ENCODE measurements at regions not wholly inside any gene's neighbourhood (a gene's known extent, or its start where the extent isn't known, plus 50 kb on each side); places are given as distances from the start of the nearest gene placed in this dataset.

- no peak overlapping the region for H3K27ac ChIP-seq
- DNase-seq (ENCODE audit: low read depth, low spot score) = no peak
Observed at GRCh38 chr5:63894690-63895089, 67.6 kb downstream of the HTR1A start.

DNA sequence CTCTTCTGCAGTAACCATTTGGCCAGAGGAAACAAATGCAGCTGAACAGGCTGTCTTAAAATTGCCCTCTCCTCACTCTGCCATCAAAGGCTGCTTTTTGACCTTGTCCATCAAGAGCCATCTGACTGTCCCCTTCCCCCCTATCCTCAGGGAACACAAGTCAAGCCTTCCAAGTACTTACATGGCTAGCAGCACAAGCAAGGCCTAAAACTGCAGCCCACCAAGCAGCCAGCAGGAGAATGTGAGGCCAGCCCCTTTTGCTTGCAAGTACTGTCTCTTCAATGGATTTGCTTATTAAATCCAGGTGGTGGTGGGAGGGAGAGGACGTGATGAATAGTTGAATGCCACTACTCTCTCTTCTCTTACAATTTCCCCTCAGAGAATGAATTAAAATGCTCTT, 83.5 kb downstream of the HTR1A start:
- no peak overlapping the region for H3K27ac ChIP-seq
- no peak for DNase-seq (ENCODE audit: low read depth, low spot score)

GRCh38 chr5:63877961-63878360, 84.3 kb downstream of the HTR1A start:
- no peak overlapping the region for H3K27ac ChIP-seq
- DNase-seq (ENCODE audit: low read depth, low spot score) = no peak

DNA sequence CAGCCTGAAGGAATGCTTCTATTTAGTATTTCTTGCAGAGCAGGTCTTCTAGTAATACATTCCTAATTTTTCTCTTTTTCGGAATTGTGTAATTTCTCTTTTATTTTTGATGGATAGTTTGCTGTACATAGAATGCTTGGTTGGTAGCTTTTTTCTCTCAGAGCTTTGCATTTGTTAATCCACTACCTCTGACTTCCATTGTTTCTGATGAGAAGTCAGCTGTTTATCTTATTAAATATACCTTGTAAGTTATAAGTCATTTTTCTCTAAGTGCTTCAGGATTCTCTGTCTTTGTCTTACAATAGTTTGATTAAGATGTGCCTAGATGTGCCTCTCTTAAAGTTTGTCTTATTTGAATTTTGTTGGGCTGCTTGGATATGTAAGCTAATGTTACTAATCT, 101.9 kb downstream of the HTR1A start:
- no peak for DNase-seq (ENCODE audit: low read depth, low spot score)
- H3K27ac ChIP-seq = no peak overlapping the region

DNA sequence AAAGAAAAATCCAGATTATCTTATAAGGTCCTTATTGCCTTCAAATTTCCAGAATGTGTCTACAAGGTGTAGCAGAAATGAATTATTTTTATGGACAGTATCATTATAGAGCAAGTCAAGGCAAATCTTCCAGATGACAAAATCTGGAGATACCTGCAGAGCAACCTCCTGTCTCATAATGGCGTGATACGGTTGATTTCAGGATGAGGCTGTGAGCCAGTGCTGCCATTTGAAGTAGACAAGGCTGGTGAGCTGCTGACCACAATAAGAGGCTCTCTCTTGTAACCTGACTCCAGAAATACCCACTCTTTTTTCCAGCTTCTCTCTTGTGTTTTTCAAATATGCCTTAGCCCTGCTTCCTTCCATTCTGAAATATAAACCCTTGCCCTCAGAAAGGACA, 108.2 kb downstream of the HTR1A start:
- no peak overlapping the region for H3K27ac ChIP-seq
- no peak for DNase-seq (ENCODE audit: low read depth, low spot score)

- DNase-seq (ENCODE audit: low read depth, low spot score) = no peak
- no peak overlapping the region for H3K27ac ChIP-seq
Observed at GRCh38 chr5:63843190-63843589, 119.1 kb downstream of the HTR1A start.

DNA sequence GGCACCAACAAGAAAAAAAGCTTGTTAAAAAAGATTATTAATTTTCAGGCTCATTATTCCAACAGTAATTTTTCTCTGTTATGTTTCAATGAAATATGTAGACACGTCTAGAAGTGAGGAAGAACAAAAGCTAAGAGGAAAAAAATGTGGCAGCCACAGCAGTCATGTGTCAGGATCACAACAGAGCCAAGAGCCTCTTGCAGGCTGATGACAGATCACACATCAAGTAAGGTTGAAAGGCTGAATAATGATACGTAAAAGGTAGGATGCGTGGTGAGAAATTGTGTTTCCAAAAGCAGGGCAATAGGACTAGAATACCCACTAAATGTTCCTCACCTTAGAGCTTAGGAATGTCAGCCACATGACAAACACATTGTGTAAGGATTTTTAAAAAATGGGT, 124.8 kb downstream of the HTR1A start:
- no peak overlapping the region for H3K27ac ChIP-seq
- DNase-seq (ENCODE audit: low read depth, low spot score) = no peak

- peak; percentile 29 for DNase-seq (ENCODE audit: low read depth, low spot score)
- H3K27ac ChIP-seq = peak overlapping the region; percentile 39
Observed at GRCh38 chr5:63831381-63831780, 130.9 kb downstream of the HTR1A start.

DNA sequence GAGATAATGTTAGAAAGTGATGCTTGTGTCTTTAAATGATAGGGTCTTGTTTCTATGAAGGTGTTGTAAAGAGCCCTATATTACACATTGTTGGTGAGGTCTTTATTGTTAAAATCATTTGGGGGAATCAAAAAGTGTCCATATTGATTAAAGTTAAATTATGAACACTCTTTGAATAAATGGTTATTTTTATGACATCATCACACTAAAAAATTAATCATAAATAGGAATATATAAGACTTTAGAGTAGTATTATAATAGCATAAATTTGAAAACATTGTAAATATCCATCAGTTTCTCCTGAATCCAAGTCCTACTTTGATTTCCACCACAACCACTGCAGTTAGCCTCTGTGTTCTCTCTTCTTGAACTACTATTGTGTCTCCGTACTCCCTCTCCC, 136.3 kb downstream of the HTR1A start:
- H3K27ac ChIP-seq = no peak overlapping the region
- no peak for DNase-seq (ENCODE audit: low read depth, low spot score)

- DNase-seq (ENCODE audit: low read depth, low spot score) = no peak
- no peak overlapping the region for H3K27ac ChIP-seq
Observed at GRCh38 chr5:63823583-63823982, 138.7 kb downstream of the HTR1A start.

DNA sequence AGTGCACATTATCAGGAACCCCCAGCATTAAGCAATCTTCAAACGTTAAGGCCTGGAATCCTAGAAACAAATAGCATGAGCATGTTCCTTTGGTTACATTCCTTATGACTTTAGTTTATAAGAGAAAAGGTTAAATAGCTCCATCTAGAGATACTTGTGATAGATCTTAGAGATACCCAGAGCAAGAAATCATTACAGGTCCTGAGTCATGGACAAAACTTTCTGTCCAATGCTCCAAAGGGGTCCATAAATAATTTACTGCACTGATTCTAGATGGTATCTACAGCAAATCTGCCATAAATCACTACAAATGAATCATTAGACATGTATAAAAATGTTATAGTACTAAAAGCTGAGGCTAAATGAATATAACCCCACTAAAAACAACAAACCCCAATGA, 139.6 kb downstream of the HTR1A start:
- H3K27ac ChIP-seq = no peak overlapping the region
- no peak for DNase-seq (ENCODE audit: low read depth, low spot score)

DNA sequence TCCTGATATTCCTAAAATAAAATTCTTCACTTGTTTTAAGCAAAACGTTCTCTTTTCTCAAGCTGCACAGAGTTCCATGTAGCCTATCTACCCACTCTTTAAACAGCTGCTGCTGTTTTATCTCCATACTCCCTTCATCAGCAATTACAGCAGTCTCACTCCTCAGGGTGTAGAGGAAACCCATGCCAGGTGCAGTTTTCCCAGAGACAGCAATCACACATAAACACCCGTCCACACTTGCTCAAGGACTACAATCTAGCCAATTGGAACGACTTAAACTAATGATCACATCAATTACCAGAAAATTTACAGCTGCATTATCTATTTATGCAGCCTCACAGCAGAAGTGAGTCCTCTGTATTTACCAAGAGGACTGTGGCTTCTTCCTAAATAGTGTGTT, 141.7 kb downstream of the HTR1A start:
- no peak for DNase-seq (ENCODE audit: low read depth, low spot score)
- no peak overlapping the region for H3K27ac ChIP-seq

DNA sequence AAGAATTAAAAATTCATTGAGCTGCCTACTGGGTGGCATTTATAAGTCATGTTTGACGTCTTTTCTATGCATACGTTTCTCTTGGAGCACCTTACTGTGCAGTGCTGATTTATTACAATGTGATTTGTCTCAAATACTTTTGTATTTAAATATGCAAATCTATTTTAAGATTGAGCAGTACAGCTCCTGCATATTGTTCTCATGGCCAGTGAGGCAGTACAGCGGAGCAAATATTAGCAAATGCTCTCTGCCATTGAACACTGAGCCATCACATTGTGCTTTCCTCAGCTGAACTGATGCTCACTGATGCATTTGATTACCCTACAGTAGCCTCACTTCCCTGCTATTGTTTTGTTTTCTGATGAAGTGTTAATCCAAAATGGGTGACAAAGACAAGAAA, 149.6 kb downstream of the HTR1A start:
- no peak for DNase-seq (ENCODE audit: low read depth, low spot score)
- H3K27ac ChIP-seq = no peak overlapping the region

GRCh38 chr5:63811961-63812360, 150.3 kb downstream of the HTR1A start:
- no peak for DNase-seq (ENCODE audit: low read depth, low spot score)
- H3K27ac ChIP-seq = no peak overlapping the region

DNA sequence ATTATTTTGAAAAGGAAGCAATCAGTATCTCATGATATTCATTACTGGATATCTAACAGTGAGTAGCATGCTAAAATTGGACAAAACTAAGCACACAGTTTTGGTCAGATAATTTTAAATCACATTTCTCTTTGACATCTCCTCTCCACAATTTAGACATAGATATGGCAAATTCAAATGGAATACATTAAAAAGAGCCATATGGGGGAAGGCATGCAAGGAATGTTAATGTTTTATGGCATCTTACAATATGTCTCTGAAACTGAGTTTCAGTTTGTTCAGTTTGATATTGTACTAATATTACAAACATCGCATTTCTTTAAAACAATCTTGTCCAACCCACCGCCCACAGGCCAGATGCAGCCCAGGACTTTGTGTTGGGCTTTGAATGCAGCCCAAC, 151.0 kb downstream of the HTR1A start:
- no peak for DNase-seq (ENCODE audit: low read depth, low spot score)
- H3K27ac ChIP-seq = no peak overlapping the region

DNA sequence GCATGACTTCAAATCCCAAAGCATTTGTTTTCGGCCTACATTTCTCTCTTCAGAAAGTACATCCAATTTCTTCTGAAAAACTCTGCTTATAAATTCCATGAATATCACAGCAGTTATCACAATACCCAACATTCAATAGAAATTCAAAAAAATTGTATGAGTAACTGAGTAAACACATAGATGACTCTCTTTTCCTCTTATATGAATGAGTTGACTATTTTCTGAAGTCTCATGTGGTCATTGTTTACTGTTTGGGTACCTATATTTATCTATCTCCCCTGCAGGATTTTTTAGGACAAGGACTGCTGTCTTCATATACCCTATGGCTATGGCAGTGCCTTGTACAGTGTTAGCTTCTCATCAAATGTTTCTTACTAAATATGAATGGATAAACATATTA, 157.1 kb downstream of the HTR1A start:
- H3K27ac ChIP-seq = no peak overlapping the region
- DNase-seq (ENCODE audit: low read depth, low spot score) = no peak

- no peak for DNase-seq (ENCODE audit: low read depth, low spot score)
- H3K27ac ChIP-seq = no peak overlapping the region
Observed at GRCh38 chr5:63803165-63803564, 159.1 kb downstream of the HTR1A start.

DNA sequence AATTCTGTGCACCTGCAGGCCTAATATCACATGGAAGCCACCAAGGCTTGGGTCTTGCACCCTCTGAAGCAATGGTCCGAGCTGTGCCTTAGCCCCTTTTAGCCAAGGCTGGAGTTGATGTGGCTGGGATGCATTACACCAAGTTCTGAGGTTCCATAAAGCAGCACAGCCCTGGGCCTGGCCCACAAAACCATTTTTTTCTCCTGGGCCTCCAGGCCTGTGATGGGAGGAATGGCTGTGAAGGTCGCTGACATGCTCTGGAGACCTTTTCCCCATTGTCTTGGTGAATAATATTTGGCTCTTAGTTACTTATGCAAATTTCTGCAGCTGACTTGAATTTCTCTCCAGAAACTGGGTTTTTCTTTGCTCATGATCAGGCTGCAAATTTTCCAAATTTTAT, 167.3 kb downstream of the HTR1A start:
- DNase-seq (ENCODE audit: low read depth, low spot score) = no peak
- no peak overlapping the region for H3K27ac ChIP-seq

- H3K27ac ChIP-seq = no peak overlapping the region
- no peak for DNase-seq (ENCODE audit: low read depth, low spot score)
Observed at GRCh38 chr5:63794296-63794695, 167.9 kb downstream of the HTR1A start.

GRCh38 chr5:63774939-63775338, 187.3 kb downstream of the HTR1A start:
- no peak overlapping the region for H3K27ac ChIP-seq
- no peak for DNase-seq (ENCODE audit: low read depth, low spot score)

DNA sequence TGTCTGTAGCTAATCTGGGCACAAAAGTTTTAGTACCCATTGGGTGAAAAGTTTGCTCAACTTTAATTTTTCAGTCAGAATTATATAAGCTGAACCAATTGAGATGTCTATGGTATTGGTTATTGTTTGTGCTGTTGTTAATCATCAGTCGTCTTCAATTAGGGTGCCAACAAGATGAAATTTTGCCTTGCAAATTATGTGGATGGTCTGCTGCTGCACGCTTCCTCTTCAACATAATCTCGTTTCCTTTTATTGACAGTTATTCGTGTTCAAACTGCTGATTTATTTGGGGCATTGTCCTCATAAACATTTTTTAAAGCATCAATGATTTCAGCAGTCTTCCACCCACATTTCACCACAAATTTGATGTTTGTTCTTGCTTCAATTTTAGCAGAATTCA, 194.0 kb downstream of the HTR1A start:
- H3K27ac ChIP-seq = no peak overlapping the region
- DNase-seq (ENCODE audit: low read depth, low spot score) = no peak

- H3K27ac ChIP-seq = no peak overlapping the region
- no peak for DNase-seq (ENCODE audit: low read depth, low spot score)
Observed at GRCh38 chr5:63760965-63761364, 201.3 kb downstream of the HTR1A start.

GRCh38 chr5:63743096-63743798, 219.0 kb downstream of the HTR1A start:
- no peak for DNase-seq (ENCODE audit: low read depth, low spot score)
- H3K27ac ChIP-seq = no peak overlapping the region

All from epithelial cell of prostate (primary cell).